ENCODE measurements at regions not wholly inside any gene's neighbourhood (a gene's known extent, or its start where the extent isn't known, plus 50 kb on each side); places are given as distances from the start of the nearest gene placed in this dataset.
"Not testable (repeated sequence)": the region's sequence is repeated elsewhere in the genome, so short reads cannot be mapped to it uniquely, and the experiment has no call there.

DNA sequence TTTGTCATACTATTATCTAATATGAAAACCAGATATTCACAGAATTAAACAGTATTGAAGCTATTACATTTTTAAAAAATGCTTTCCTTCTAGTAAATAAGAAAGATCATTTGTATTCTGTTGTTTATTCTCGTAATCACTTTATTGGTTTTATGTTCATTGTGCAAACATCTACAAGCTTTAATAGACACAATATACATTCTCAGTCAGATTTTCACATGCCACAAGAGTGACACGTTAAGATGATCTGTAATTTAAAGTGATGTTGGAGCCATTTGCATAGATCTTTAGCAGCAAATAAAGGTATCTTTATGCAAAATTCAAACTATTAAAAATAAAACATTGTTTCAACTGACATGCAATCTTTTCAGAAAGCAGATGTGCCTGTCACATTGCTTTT, 469.9 kb downstream of the PCDH11X start:
- no peaks in the 10 kb centered on the region for H3K36me3 Mint-ChIP-seq (ENCODE audit: low read depth)
- H3K27ac Mint-ChIP-seq: no peak overlapping the region
- H3K4me1 Mint-ChIP-seq: no peaks in the 10 kb centered on the region

GRCh38 chrX:92260102-92260501, 480.9 kb downstream of the PCDH11X start:
- TF ChIP-seq CTCF (IDR thresholded peaks at IDR 0.05; ENCODE audit: unreplicated experiment in 3 of 3): no peak
- Mint-ChIP-seq H3K4me3 (no peak overlapping the region), H3K36me3 (ENCODE audit: low read depth) (peaks cover 5% of the 10 kb centered on the region), H3K4me1 (no peaks in the 10 kb centered on the region), H3K27ac (no peak overlapping the region), H3K9me3 (peaks cover 23% of the 10 kb centered on the region), H3K27me3 (ENCODE audit: low read depth) (no peaks in the 10 kb centered on the region)

More for the DNA sequence above, 469.9 kb downstream of the PCDH11X start:
- Mint-ChIP-seq H3K4me3 (no peak overlapping the region), H3K9me3 (peaks cover 2% of the 10 kb centered on the region), H3K27me3 (ENCODE audit: low read depth) (no peaks in the 10 kb centered on the region)
- TF ChIP-seq CTCF (IDR thresholded peaks at IDR 0.05; ENCODE audit: unreplicated experiment in 3 of 3): no peak

- Mint-ChIP-seq H3K27ac (peak overlapping the region in 2 of 3 experiments; percentile 26 to 47), H3K9me3 (peaks cover 2% of the 10 kb centered on the region), H3K4me3 (peak overlapping the region in 1 of 3 experiments; percentile 53), H3K36me3 (ENCODE audit: low read depth) (no peaks in the 10 kb centered on the region), H3K4me1 (peaks cover 7% of the 10 kb centered on the region), H3K27me3 (ENCODE audit: low read depth) (peaks cover 4% of the 10 kb centered on the region)
- no peak for TF ChIP-seq CTCF (IDR thresholded peaks at IDR 0.05; ENCODE audit: unreplicated experiment in 3 of 3)
Observed at GRCh38 chrX:92270936-92271855, 492.0 kb downstream of the PCDH11X start.

GRCh38 chrX:92278556-92278955, 499.4 kb downstream of the PCDH11X start:
- not testable (repeated sequence) for H3K4me1 Mint-ChIP-seq; H3K27me3 Mint-ChIP-seq (ENCODE audit: low read depth); H3K9me3 Mint-ChIP-seq; H3K4me3 Mint-ChIP-seq; H3K36me3 Mint-ChIP-seq (ENCODE audit: low read depth); H3K27ac Mint-ChIP-seq

GRCh38 chrX:92280347-92280746, 501.2 kb downstream of the PCDH11X start:
- not testable (repeated sequence) for H3K36me3 Mint-ChIP-seq (ENCODE audit: low read depth); H3K27ac Mint-ChIP-seq; H3K4me3 Mint-ChIP-seq; H3K27me3 Mint-ChIP-seq (ENCODE audit: low read depth); H3K9me3 Mint-ChIP-seq; H3K4me1 Mint-ChIP-seq

DNA sequence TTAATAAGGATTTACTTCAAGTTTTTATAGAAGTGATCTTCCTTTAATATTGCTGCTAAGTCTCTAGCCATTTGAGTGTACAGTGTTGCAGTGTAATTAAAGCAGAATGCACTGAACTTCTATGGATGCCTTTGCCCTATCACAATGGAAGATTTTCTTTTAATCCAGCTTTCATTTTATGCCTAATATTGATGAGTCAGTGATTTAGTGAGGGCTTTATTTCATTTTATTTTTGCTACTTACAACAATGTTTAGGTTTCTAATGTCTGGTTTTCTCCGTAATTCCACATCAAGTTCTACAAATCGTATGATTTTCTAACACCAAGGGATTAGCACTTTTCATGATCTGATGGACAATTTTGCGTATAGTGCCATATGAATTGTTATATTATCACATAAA, 504.1 kb downstream of the PCDH11X start:
- Mint-ChIP-seq H3K36me3 (ENCODE audit: low read depth) (no peaks in the 10 kb centered on the region), H3K4me3 (no peak overlapping the region), H3K4me1 (no peaks in the 10 kb centered on the region), H3K27me3 (ENCODE audit: low read depth) (no peaks in the 10 kb centered on the region), H3K27ac (no peak overlapping the region), H3K9me3 (no peaks in the 10 kb centered on the region)
- no peak for TF ChIP-seq CTCF (IDR thresholded peaks at IDR 0.05; ENCODE audit: unreplicated experiment in 3 of 3)

DNA sequence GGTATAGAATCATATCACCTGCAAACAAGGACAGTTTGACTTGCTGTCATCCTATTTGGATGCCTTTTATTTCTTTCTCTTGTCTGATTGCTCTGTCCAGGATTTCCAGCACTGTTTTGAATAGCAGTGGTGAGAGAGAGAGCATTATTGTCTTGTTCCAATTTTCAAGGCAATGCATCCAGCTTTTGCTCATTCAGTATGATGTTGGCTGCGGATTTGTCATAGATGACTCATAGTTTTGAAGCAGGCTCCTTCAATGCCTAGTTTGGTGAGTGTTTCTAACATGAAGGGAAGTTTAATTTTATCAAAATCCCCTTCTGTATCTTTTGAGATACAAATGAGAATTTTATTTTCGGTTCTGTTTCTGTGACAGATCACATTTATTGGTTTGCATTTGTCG, 518.9 kb downstream of the PCDH11X start:
- not testable (repeated sequence) for H3K36me3 Mint-ChIP-seq (ENCODE audit: low read depth); H3K4me3 Mint-ChIP-seq; H3K4me1 Mint-ChIP-seq; H3K27ac Mint-ChIP-seq; H3K27me3 Mint-ChIP-seq (ENCODE audit: low read depth); H3K9me3 Mint-ChIP-seq

GRCh38 chrX:92333194-92333593, 554.0 kb downstream of the PCDH11X start:
- H3K27ac Mint-ChIP-seq; H3K36me3 Mint-ChIP-seq (ENCODE audit: low read depth); H3K9me3 Mint-ChIP-seq; H3K27me3 Mint-ChIP-seq (ENCODE audit: low read depth); H3K4me3 Mint-ChIP-seq; H3K4me1 Mint-ChIP-seq: not testable (repeated sequence)

DNA sequence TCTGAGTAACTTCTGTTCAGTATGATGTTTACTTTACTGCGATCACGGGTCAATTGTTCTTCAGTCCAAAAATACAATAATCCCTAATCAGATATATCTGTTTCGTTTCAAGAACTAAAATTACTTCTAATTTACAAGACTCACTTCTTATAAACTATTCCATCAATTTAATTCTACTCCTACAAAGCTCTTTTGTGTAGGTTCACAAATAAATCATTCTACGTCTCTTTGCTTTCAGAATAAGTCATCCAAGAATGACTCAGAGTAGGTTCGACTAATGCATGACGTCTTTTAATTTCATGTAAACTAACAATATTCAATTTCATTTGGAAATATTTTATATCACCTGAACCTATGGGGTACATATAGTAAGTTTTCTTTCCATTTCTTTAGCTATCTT, 571.9 kb downstream of the PCDH11X start:
- H3K36me3 Mint-ChIP-seq (ENCODE audit: low read depth); H3K4me1 Mint-ChIP-seq; H3K9me3 Mint-ChIP-seq; H3K27ac Mint-ChIP-seq; H3K4me3 Mint-ChIP-seq; H3K27me3 Mint-ChIP-seq (ENCODE audit: low read depth): not testable (repeated sequence)

All from nephron (organoid).